Retinal pigment epithelial cell (primary cell): ENCODE measurements at regions not wholly inside any gene's neighbourhood (a gene's known extent, or its start where the extent isn't known, plus 50 kb on each side); places are given as distances from the start of the nearest gene placed in this dataset.

Experiments used
- DNase-seq: peaks from one replicate; pipeline ENCODE4 v3.0.0-alpha.2; 2010; ENCODE audit warnings: low read depth
- H3K4me3 ChIP-seq: 2 replicates; pipeline ENCODE4 v1.5.1; 2011; ENCODE audit warnings: mild to moderate bottlenecking, low read length, control low read depth, moderate library complexity
- TF ChIP-seq, protein P1 (sequence below): conservative IDR thresholded peaks from 2 replicates; pipeline ENCODE4 v1.5.1; 2011; ENCODE audit warnings: low read depth, low read length, control low read depth, inconsistent platforms

GRCh38 chr9:135251331-135251761 is 163.9 kb downstream of the OLFM1 start:
- DNase-seq, result no peak
- TF ChIP-seq, protein P1, sequence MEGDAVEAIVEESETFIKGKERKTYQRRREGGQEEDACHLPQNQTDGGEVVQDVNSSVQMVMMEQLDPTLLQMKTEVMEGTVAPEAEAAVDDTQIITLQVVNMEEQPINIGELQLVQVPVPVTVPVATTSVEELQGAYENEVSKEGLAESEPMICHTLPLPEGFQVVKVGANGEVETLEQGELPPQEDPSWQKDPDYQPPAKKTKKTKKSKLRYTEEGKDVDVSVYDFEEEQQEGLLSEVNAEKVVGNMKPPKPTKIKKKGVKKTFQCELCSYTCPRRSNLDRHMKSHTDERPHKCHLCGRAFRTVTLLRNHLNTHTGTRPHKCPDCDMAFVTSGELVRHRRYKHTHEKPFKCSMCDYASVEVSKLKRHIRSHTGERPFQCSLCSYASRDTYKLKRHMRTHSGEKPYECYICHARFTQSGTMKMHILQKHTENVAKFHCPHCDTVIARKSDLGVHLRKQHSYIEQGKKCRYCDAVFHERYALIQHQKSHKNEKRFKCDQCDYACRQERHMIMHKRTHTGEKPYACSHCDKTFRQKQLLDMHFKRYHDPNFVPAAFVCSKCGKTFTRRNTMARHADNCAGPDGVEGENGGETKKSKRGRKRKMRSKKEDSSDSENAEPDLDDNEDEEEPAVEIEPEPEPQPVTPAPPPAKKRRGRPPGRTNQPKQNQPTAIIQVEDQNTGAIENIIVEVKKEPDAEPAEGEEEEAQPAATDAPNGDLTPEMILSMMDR, result no peak
- H3K4me3 ChIP-seq, result no peak overlapping the region

DNA sequence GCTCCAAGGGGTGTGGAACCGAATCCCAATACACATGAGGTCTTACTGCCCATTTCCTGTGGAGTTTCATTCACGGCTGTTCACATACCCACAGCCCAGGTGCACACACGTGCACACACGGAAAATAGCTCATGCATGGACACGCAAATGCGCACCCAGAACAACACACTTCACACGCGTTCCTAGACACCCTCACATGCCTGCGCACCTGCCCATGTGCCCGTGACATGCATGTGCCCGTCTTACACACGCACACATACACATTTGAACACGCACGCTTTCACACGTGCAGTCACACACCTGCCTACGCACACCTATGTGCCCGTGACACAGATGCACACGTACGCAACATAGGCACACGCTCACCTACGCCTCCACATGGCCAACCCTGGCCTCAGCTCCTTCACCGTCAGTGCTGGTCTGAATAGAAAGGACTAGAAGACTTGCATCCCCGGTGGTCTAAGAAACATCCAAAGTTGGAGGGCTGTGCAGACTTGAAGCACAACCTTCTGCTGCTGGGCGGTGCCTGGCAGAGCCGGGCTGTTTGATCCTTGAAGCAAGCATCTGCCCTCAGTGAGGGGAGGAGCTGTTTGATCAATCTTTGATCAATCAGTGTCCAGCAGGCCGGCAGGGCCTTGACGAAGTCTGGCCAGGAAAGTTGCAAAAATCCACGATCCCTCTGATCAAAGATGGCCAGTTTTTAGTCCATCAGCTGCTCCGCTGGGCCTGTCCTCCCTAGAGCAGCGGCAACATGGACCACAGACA is 164.7 kb downstream of the OLFM1 start:
- TF ChIP-seq, protein P1, result no peak
- no peak overlapping the region for H3K4me3 ChIP-seq
- DNase-seq, result no peak

DNA sequence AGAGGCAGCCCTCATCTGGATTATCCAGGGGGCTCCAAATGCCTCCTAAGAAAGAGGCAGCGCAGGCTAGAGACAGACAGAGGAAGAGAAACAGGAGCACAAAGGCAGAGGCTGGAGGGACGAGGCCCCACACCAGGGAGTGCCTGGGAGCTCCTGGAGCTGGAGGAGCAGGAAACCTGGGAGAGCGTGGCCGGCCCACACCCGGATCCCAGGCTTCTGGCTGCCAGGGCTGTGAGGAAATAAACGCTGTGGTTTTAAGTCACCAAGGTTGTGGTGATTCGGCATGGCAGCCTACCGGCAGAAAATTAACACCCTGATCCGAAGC is 165.5 kb downstream of the OLFM1 start:
- no peak for DNase-seq
- TF ChIP-seq, protein P1, result no peak
- H3K4me3 ChIP-seq, result no peak overlapping the region

- no peak overlapping the region for H3K4me3 ChIP-seq
- TF ChIP-seq, protein P1, result no peak
- DNase-seq, result no peak
Observed at GRCh38 chr9:135253305-135254004, 166.0 kb downstream of the OLFM1 start.

GRCh38 chr9:135254176-135255032 is 166.9 kb downstream of the OLFM1 start:
- no peak for DNase-seq
- TF ChIP-seq, protein P1, result no peak
- no peak overlapping the region for H3K4me3 ChIP-seq

DNA sequence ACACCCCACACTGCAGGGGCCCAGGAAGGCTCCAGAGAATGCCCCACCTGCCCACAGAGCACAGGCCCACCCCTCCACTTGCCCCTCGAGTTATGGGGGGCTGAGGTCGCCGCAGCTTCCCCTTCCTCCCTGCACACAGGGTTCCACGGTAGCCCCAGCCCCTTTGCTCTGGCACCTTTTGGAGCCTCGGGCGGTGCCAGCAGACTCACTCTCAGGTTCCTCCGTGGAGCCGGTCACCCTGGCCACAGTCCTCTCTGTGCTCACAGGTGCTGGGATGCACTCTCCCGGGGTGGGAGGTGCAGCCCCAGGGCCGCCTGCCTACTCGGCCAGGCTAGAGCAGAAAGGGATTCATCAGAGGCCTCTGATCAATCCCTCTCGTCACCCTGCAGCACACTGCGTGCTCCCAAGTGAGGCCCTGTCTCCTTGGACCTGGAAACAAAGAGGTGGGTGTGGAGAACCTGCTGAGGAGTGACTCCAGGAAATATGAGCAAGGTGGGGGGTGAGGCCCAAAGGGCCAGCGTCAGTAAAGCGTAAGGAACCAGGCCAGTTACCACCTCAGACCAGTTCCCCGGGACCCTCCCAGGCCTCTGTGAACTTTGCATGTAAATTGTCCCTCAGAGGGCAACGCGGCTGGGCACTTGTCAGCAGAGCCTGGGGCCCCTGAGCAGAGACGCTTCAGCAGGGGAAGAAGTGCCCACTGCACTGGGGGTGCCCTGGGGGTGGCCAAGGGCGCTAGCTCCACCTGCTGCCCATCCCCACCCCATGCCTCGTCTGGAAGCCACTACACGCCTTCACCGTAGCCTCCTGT is 167.8 kb downstream of the OLFM1 start:
- no peak for DNase-seq
- H3K4me3 ChIP-seq, result no peak overlapping the region
- TF ChIP-seq, protein P1, result no peak
